GM19467 (cell line): ENCODE measurements at regions not wholly inside any gene's neighbourhood (a gene's known extent, or its start where the extent isn't known, plus 50 kb on each side); places are given as distances from the start of the nearest gene placed in this dataset.
"Not testable (repeated sequence)": the region's sequence is repeated elsewhere in the genome, so short reads cannot be mapped to it uniquely, and the experiment has no call there.

Source experiments
- ATAC-seq: cut with Tn5 transposase; IDR thresholded peaks from one replicate; pipeline ENCODE4 v1.9.1; 2021; ENCODE audit warnings: mild to moderate bottlenecking, moderate library complexity; ENCODE audit not compliant: unreplicated experiment

GRCh38 chr2:122038816-122039215, 283.4 kb downstream of the TSN start:
- ATAC-seq = not testable (repeated sequence)

GRCh38 chr2:122041455-122041854, 286.0 kb downstream of the TSN start:
- no peak for ATAC-seq

GRCh38 chr2:122051659-122052058, 296.2 kb downstream of the TSN start:
- ATAC-seq = not testable (repeated sequence)

GRCh38 chr2:122055521-122055931, 300.1 kb downstream of the TSN start:
- no peak for ATAC-seq

- no peak for ATAC-seq
Observed at GRCh38 chr2:122056853-122057252, 301.4 kb downstream of the TSN start.

GRCh38 chr2:122061206-122061605, 305.8 kb downstream of the TSN start:
- no peak for ATAC-seq

- no peak for ATAC-seq
Observed at GRCh38 chr2:122061831-122062230, 306.4 kb downstream of the TSN start.

- no peak for ATAC-seq
Observed at GRCh38 chr2:122062506-122062905, 307.1 kb downstream of the TSN start.

- no peak for ATAC-seq
Observed at GRCh38 chr2:122063716-122064115, 308.3 kb downstream of the TSN start.

- ATAC-seq = no peak
Observed at GRCh38 chr2:122070241-122070731, 314.8 kb downstream of the TSN start.

GRCh38 chr2:122072666-122073065, 317.2 kb downstream of the TSN start:
- ATAC-seq = no peak

GRCh38 chr2:122074201-122074600, 318.8 kb downstream of the TSN start:
- no peak for ATAC-seq

GRCh38 chr2:122075381-122075780, 319.9 kb downstream of the TSN start:
- no peak for ATAC-seq

GRCh38 chr2:122077114-122077513, 321.7 kb downstream of the TSN start:
- no peak for ATAC-seq

GRCh38 chr2:122077771-122078170, 322.3 kb downstream of the TSN start:
- ATAC-seq = no peak

GRCh38 chr2:122078451-122078850, 323.0 kb downstream of the TSN start:
- no peak for ATAC-seq

- ATAC-seq = no peak
Observed at GRCh38 chr2:122079844-122080243, 324.4 kb downstream of the TSN start.

- no peak for ATAC-seq
Observed at GRCh38 chr2:122080316-122080715, 324.9 kb downstream of the TSN start.

GRCh38 chr2:122080871-122081270, 325.4 kb downstream of the TSN start:
- ATAC-seq = no peak

- ATAC-seq = no peak
Observed at GRCh38 chr2:122081751-122082150, 326.3 kb downstream of the TSN start.

GRCh38 chr2:122083256-122084048, 328.0 kb downstream of the TSN start:
- no peak for ATAC-seq

- ATAC-seq = not testable (repeated sequence)
Observed at GRCh38 chr2:122085672-122086071, 330.2 kb downstream of the TSN start.

GRCh38 chr2:122094557-122094956, 339.1 kb downstream of the TSN start:
- ATAC-seq = no peak
